Naive thymus-derived CD4-positive, alpha-beta T cell (primary cell): ENCODE measurements at regions not wholly inside any gene's neighbourhood (a gene's known extent, or its start where the extent isn't known, plus 50 kb on each side); places are given as distances from the start of the nearest gene placed in this dataset.
A peak's percentile ranks its signal among the peaks of the same experiment; 100 is the strongest.
"Not testable (repeated sequence)": the region's sequence is repeated elsewhere in the genome, so short reads cannot be mapped to it uniquely, and the experiment has no call there.

Experiments used
- ATAC-seq: fragments of 150-1000 bp; cut with Tn5 transposase; 2 replicates; pipeline ENCODE4 v1.10.0; 2021; ENCODE audit warnings: mild to moderate bottlenecking, moderate library complexity
- CTCF ChIA-PET: fragments of 350-600 bp; sonication (Branson Sonifier 250); formaldehyde crosslinking; loops from one replicate; lab custom pipeline; 2021; ENCODE audit warnings: antibody characterized with exemption; lab: Charles Lee
- POLR2A ChIA-PET: fragments of 350-600 bp; sonication (Branson Sonifier 250); formaldehyde crosslinking; loops from one replicate; lab custom pipeline; 2021; ENCODE audit warnings: antibody characterized with exemption, inconsistent platforms; lab: Charles Lee
- DNase-seq, 9 donors: peaks; one replicate each; pipeline versions ENCODE4 v3.0.0 to v3.0.0-alpha.2; 2020 to 2022; ENCODE audit warnings: mixed read lengths in 1 of 9
- H3K27ac ChIP-seq: one replicate; pipeline ENCODE4 v1.7.0; 2013; ENCODE audit warnings: mild to moderate bottlenecking, low read depth, low read length, moderate library complexity
- H3K27me3 ChIP-seq, 2 donors: one replicate each; pipeline ENCODE4 v1.7.0; 2013; ENCODE audit warnings: low read length in 2 of 2, mild to moderate bottlenecking in 2 of 2, moderate library complexity in 2 of 2; ENCODE audit not compliant: control insufficient read depth in 2 of 2, insufficient read depth in 2 of 2
- H3K36me3 ChIP-seq, 3 experiments: 1 replicate in 2 of 3; 2 replicates in 1 of 3; pipeline ENCODE4 v1.7.0; 2013; ENCODE audit warnings: low read length in 3 of 3, mild to moderate bottlenecking in 3 of 3, moderate library complexity in 1 of 3; ENCODE audit not compliant: insufficient read depth in 3 of 3, control insufficient read depth in 2 of 3
- H3K4me1 ChIP-seq, 2 donors: one replicate each; pipeline ENCODE4 v1.7.0; 2013; ENCODE audit warnings: low read length in 2 of 2, mild to moderate bottlenecking in 2 of 2, moderate library complexity in 1 of 2; ENCODE audit not compliant: control insufficient read depth in 2 of 2, insufficient read depth in 2 of 2
- H3K4me3 ChIP-seq: 2 replicates; pipeline ENCODE4 v1.7.0; 2013; ENCODE audit warnings: mild to moderate bottlenecking, low read length
- H3K9me3 ChIP-seq, 3 experiments: 1 replicate in 2 of 3; 2 replicates in 1 of 3; pipeline ENCODE4 v1.7.0; 2013; ENCODE audit warnings: low read length in 3 of 3; ENCODE audit not compliant: control insufficient read depth in 2 of 3
- H3K27ac Mint-ChIP-seq, 9 donors: one replicate each; pipeline ENCODE4 v1.8.0; 2020 to 2022; ENCODE audit warnings: mixed read lengths in 9 of 9, mild to moderate bottlenecking in 8 of 9, moderate library complexity in 5 of 9, inconsistent platforms in 2 of 9
- H3K27me3 Mint-ChIP-seq, 5 donors: one replicate each; pipeline ENCODE4 v1.8.0; 2021 to 2022; ENCODE audit warnings: mixed read lengths in 5 of 5, mild to moderate bottlenecking in 1 of 5
- H3K36me3 Mint-ChIP-seq, 5 donors: one replicate each; pipeline ENCODE4 v1.8.0; 2020 to 2022; ENCODE audit warnings: mixed read lengths in 5 of 5, mild to moderate bottlenecking in 3 of 5, inconsistent platforms in 1 of 5
- H3K4me1 Mint-ChIP-seq, 7 donors: one replicate each; pipeline ENCODE4 v1.8.0; 2020 to 2022; ENCODE audit warnings: mixed read lengths in 7 of 7, mild to moderate bottlenecking in 3 of 7, inconsistent platforms in 1 of 7
- H3K4me3 Mint-ChIP-seq, 10 donors: one replicate each; pipeline ENCODE4 v1.8.0; 2020 to 2022; ENCODE audit warnings: mild to moderate bottlenecking in 10 of 10, mixed read lengths in 10 of 10, moderate library complexity in 6 of 10, inconsistent platforms in 2 of 10
- H3K9me3 Mint-ChIP-seq, 11 donors: one replicate each; pipeline ENCODE4 v1.8.0; 2020 to 2022; ENCODE audit warnings: mixed read lengths in 11 of 11, mild to moderate bottlenecking in 4 of 11, inconsistent platforms in 1 of 11, moderate library complexity in 1 of 11
- intact Hi-C, 2 donors: fragments of 100-400 bp; cut with micrococcal nuclease; formaldehyde crosslinking; loops; one replicate each; pipeline ENCODE4 v1.15.1; 2023

GRCh38 chr18:35904389-35905037, 68.0 kb upstream of the RMP24 start:
- H3K36me3 ChIP-seq: no peaks in the 10 kb centered on the region
- intact Hi-C loops: no loop called here
- Mint-ChIP-seq H3K9me3 (peaks cover 0 to 9% (median 0%) of the 10 kb centered on the region in 11 donors), H3K4me3 (no peak overlapping the region), H3K4me1 (no peaks in the 10 kb centered on the region), H3K27ac (no peak overlapping the region), H3K27me3 (peaks cover 0 to 8% (median 5%) of the 10 kb centered on the region in 5 donors), H3K36me3 (no peaks in the 10 kb centered on the region)
- ChIA-PET CTCF (no interaction called here), POLR2A (no interaction called here)
- DNase-seq (no peak), ATAC-seq (no peak)
- no peaks in the 10 kb centered on the region for H3K9me3 ChIP-seq
- no peaks in the 10 kb centered on the region for H3K4me1 ChIP-seq
- no peak overlapping the region for H3K4me3 ChIP-seq
- H3K27ac ChIP-seq: no peak overlapping the region
- no peaks in the 10 kb centered on the region for H3K27me3 ChIP-seq

- Histone ChIP-seq H3K27me3 (no peaks in the 10 kb centered on the region), H3K4me1 (no peaks in the 10 kb centered on the region), H3K4me3 (no peak overlapping the region), H3K27ac (no peak overlapping the region), H3K9me3 (no peaks in the 10 kb centered on the region), H3K36me3 (no peaks in the 10 kb centered on the region)
- intact Hi-C loops: no loop called here
- DNase-seq (no peak), ATAC-seq (no peak)
- Mint-ChIP-seq H3K27me3 (peaks cover 0 to 4% (median 3%) of the 10 kb centered on the region in 5 donors), H3K36me3 (no peaks in the 10 kb centered on the region), H3K4me3 (no peak overlapping the region), H3K9me3 (peaks cover 0 to 5% (median 0%) of the 10 kb centered on the region in 11 donors), H3K27ac (no peak overlapping the region), H3K4me1 (no peaks in the 10 kb centered on the region)
- CTCF ChIA-PET: interaction anchor here (0.7 kb wide), 1 partner anchor 824 kb away, joined by 3 read pairs; no protein-coding TSS in a partner anchor
- POLR2A ChIA-PET: no interaction called here
These were observed 67.0 kb upstream of the RMP24 start for GRCh38 chr18:35905436-35905835.

- H3K4me1 ChIP-seq, H3K27me3 Mint-ChIP-seq, H3K36me3 Mint-ChIP-seq, H3K9me3 Mint-ChIP-seq, H3K27ac Mint-ChIP-seq, ATAC-seq, POLR2A ChIA-PET, intact Hi-C loops, CTCF ChIA-PET, H3K4me1 Mint-ChIP-seq, H3K36me3 ChIP-seq, H3K27me3 ChIP-seq, H3K4me3 Mint-ChIP-seq, H3K27ac ChIP-seq, H3K9me3 ChIP-seq, H3K4me3 ChIP-seq, DNase-seq: not testable (repeated sequence)
These were observed 66.2 kb upstream of the RMP24 start for GRCh38 chr18:35906291-35906690.

GRCh38 chr18:35910327-35910726, 62.2 kb upstream of the RMP24 start:
- no peak overlapping the region for H3K27ac Mint-ChIP-seq
- no peak overlapping the region for H3K4me3 Mint-ChIP-seq
- Histone ChIP-seq H3K9me3 (no peaks in the 10 kb centered on the region), H3K27me3 (no peaks in the 10 kb centered on the region), H3K27ac (no peak overlapping the region), H3K36me3 (no peaks in the 10 kb centered on the region), H3K4me3 (no peak overlapping the region), H3K4me1 (no peaks in the 10 kb centered on the region)
- DNase-seq (no peak), ATAC-seq (no peak)
- H3K27me3 Mint-ChIP-seq: peaks cover 5 to 16% (median 6%) of the 10 kb centered on the region in 5 donors
- H3K9me3 Mint-ChIP-seq: peaks cover 0 to 2% (median 0%) of the 10 kb centered on the region in 11 donors
- POLR2A ChIA-PET: no interaction called here
- H3K36me3 Mint-ChIP-seq: no peaks in the 10 kb centered on the region
- no peaks in the 10 kb centered on the region for H3K4me1 Mint-ChIP-seq
- intact Hi-C loops: no loop called here
- CTCF ChIA-PET: no interaction called here

GRCh38 chr18:35912332-35912731, 60.1 kb upstream of the RMP24 start:
- ChIA-PET POLR2A (no interaction called here), CTCF (interaction anchor here (0.7 kb wide), 1 partner anchor 1009 kb away, joined by 3 read pairs; no protein-coding TSS in a partner anchor)
- Mint-ChIP-seq H3K36me3 (no peaks in the 10 kb centered on the region), H3K9me3 (no peaks in the 10 kb centered on the region), H3K27ac (no peak overlapping the region), H3K4me1 (no peaks in the 10 kb centered on the region), H3K27me3 (peaks cover 5 to 16% (median 6%) of the 10 kb centered on the region in 5 donors), H3K4me3 (no peak overlapping the region)
- Histone ChIP-seq H3K9me3 (no peaks in the 10 kb centered on the region), H3K4me3 (no peak overlapping the region), H3K27ac (no peak overlapping the region), H3K4me1 (no peaks in the 10 kb centered on the region), H3K36me3 (no peaks in the 10 kb centered on the region), H3K27me3 (no peaks in the 10 kb centered on the region)
- peak; percentile 34 for ATAC-seq
- DNase-seq: no peak
- intact Hi-C loops: no loop called here

GRCh38 chr18:35915056-35915455, 57.4 kb upstream of the RMP24 start:
- no peak overlapping the region for H3K27ac ChIP-seq
- DNase-seq: no peak
- no peak for ATAC-seq
- H3K27ac Mint-ChIP-seq: no peak overlapping the region
- no peaks in the 10 kb centered on the region for H3K9me3 ChIP-seq
- POLR2A ChIA-PET: no interaction called here
- H3K27me3 Mint-ChIP-seq: peaks cover 5 to 16% (median 6%) of the 10 kb centered on the region in 5 donors
- peaks cover 0 to 2% (median 0%) of the 10 kb centered on the region in 11 donors for H3K9me3 Mint-ChIP-seq
- H3K4me3 Mint-ChIP-seq: no peak overlapping the region
- H3K36me3 ChIP-seq: no peaks in the 10 kb centered on the region
- no peaks in the 10 kb centered on the region for H3K36me3 Mint-ChIP-seq
- no peaks in the 10 kb centered on the region for H3K4me1 Mint-ChIP-seq
- intact Hi-C loops: no loop called here
- H3K4me3 ChIP-seq: no peak overlapping the region
- no peaks in the 10 kb centered on the region for H3K27me3 ChIP-seq
- CTCF ChIA-PET: no interaction called here
- H3K4me1 ChIP-seq: no peaks in the 10 kb centered on the region

- no peaks in the 10 kb centered on the region for H3K36me3 Mint-ChIP-seq
- H3K4me3 Mint-ChIP-seq: no peak overlapping the region
- no peak for ATAC-seq
- Histone ChIP-seq H3K4me3 (no peak overlapping the region), H3K27me3 (no peaks in the 10 kb centered on the region), H3K4me1 (no peaks in the 10 kb centered on the region), H3K9me3 (no peaks in the 10 kb centered on the region), H3K27ac (no peak overlapping the region), H3K36me3 (no peaks in the 10 kb centered on the region)
- ChIA-PET POLR2A (no interaction called here), CTCF (interaction anchor here (0.9 kb wide), 1 partner anchor 101 kb away, joined by 7 read pairs; no protein-coding TSS in a partner anchor)
- no peak overlapping the region for H3K27ac Mint-ChIP-seq
- intact Hi-C loops: no loop called here
- no peaks in the 10 kb centered on the region for H3K4me1 Mint-ChIP-seq
- DNase-seq: no peak
- H3K27me3 Mint-ChIP-seq: peaks cover 5 to 20% (median 9%) of the 10 kb centered on the region in 5 donors
- H3K9me3 Mint-ChIP-seq: peaks cover 0 to 2% (median 0%) of the 10 kb centered on the region in 11 donors
These were observed 55.4 kb upstream of the RMP24 start for GRCh38 chr18:35917043-35917442.
